ENCODE measurements at regions not wholly inside any gene's neighbourhood (a gene's known extent, or its start where the extent isn't known, plus 50 kb on each side); places are given as distances from the start of the nearest gene placed in this dataset.

- TF ChIP-seq CTCF (IDR thresholded peaks at IDR 0.05): no peak
- no peak for TF ChIP-seq POLR2A (IDR thresholded peaks at IDR 0.05; ENCODE audit: low read depth)
- no peak for TF ChIP-seq POLR2AphosphoS5 (IDR thresholded peaks at IDR 0.05)
These were observed 264.3 kb upstream of the FOXN3 start for GRCh38 chr14:89681086-89682018.

Data from esophagus muscularis mucosa (tissue), 3 donors.